ENCODE measurements at regions not wholly inside any gene's neighbourhood (a gene's known extent, or its start where the extent isn't known, plus 50 kb on each side); places are given as distances from the start of the nearest gene placed in this dataset.

- Histone ChIP-seq H3K27ac (no peak overlapping the region), H3K36me3 (no peaks in the 10 kb centered on the region), H3K4me1 (no peaks in the 10 kb centered on the region), H3K27me3 (peaks cover 0 to 18% of the 10 kb centered on the region in 2 donors), H3K9me3 (no peaks in the 10 kb centered on the region), H3K4me3 (no peak overlapping the region)
- intact Hi-C loops (cut with DNase I): no loop called here
- TF ChIP-seq CTCF (IDR thresholded peaks at IDR 0.05): no peak
- no peak for ATAC-seq
- DNase-seq: no peak
These were observed 120.7 kb upstream of the CSF3R start for GRCh38 chr1:36603461-36603860.

GRCh38 chr1:36602184-36602583 lies 119.5 kb upstream of the CSF3R start:
- Histone ChIP-seq H3K27me3 (peaks cover 0 to 18% of the 10 kb centered on the region in 2 donors), H3K9me3 (no peaks in the 10 kb centered on the region), H3K27ac (no peak overlapping the region), H3K4me3 (no peak overlapping the region), H3K36me3 (no peaks in the 10 kb centered on the region), H3K4me1 (no peaks in the 10 kb centered on the region)
- intact Hi-C loops (cut with DNase I): no loop called here
- DNase-seq (no peak), ATAC-seq (no peak)
- no peak for TF ChIP-seq CTCF (IDR thresholded peaks at IDR 0.05)

GRCh38 chr1:36599828-36600227 lies 117.1 kb upstream of the CSF3R start:
- Histone ChIP-seq H3K9me3 (no peaks in the 10 kb centered on the region), H3K4me3 (no peak overlapping the region), H3K4me1 (no peaks in the 10 kb centered on the region), H3K27me3 (peaks cover 0 to 40% of the 10 kb centered on the region in 2 donors), H3K36me3 (no peaks in the 10 kb centered on the region), H3K27ac (no peak overlapping the region)
- no peak for TF ChIP-seq CTCF (IDR thresholded peaks at IDR 0.05)
- ATAC-seq: no peak
- intact Hi-C loops (cut with DNase I): no loop called here
- DNase-seq: no peak

- no peaks in the 10 kb centered on the region for H3K9me3 ChIP-seq
- TF ChIP-seq CTCF (IDR thresholded peaks at IDR 0.05): no peak
- ATAC-seq: no peak
- peaks cover 0 to 59% of the 10 kb centered on the region in 2 donors for H3K27me3 ChIP-seq
- H3K36me3 ChIP-seq: no peaks in the 10 kb centered on the region
- no peak for DNase-seq
- no peak overlapping the region for H3K4me3 ChIP-seq
- no peak overlapping the region for H3K27ac ChIP-seq
- intact Hi-C loops (cut with DNase I): no loop called here
- no peaks in the 10 kb centered on the region for H3K4me1 ChIP-seq
These were observed 114.8 kb upstream of the CSF3R start for GRCh38 chr1:36597514-36597913.

- Histone ChIP-seq H3K9me3 (no peaks in the 10 kb centered on the region), H3K4me3 (no peak overlapping the region), H3K36me3 (no peaks in the 10 kb centered on the region), H3K4me1 (no peaks in the 10 kb centered on the region), H3K27me3 (peaks cover 0 to 69% of the 10 kb centered on the region in 2 donors), H3K27ac (no peak overlapping the region)
- no peak for ATAC-seq
- intact Hi-C loops (cut with DNase I): no loop called here
- no peak for TF ChIP-seq CTCF (IDR thresholded peaks at IDR 0.05)
- DNase-seq: no peak
These were observed 113.2 kb upstream of the CSF3R start for GRCh38 chr1:36595921-36596320.

All from left lung (tissue), 4 donors.